Mesothelial cell of epicardium (in vitro differentiated cells): ENCODE measurements at regions not wholly inside any gene's neighbourhood (a gene's known extent, or its start where the extent isn't known, plus 50 kb on each side); places are given as distances from the start of the nearest gene placed in this dataset.

Experiments
- DNase-seq, 2 experiments: peaks; one replicate each; pipeline ENCODE4 v3.0.0; 2021; ENCODE audit warnings: low spot score in 2 of 2; ENCODE audit not compliant: unreplicated experiment in 2 of 2
- H3K27ac Mint-ChIP-seq: 2 replicates; pipeline ENCODE4 v1.8.0; 2021; ENCODE audit warnings: mixed read lengths
- H3K27me3 Mint-ChIP-seq: 2 replicates; pipeline ENCODE4 v1.8.0; 2021; ENCODE audit warnings: low read depth, mixed read lengths
- H3K36me3 Mint-ChIP-seq: 2 replicates; pipeline ENCODE4 v1.8.0; 2021; ENCODE audit warnings: mixed read lengths
- H3K4me1 Mint-ChIP-seq: 2 replicates; pipeline ENCODE4 v1.8.0; 2021; ENCODE audit warnings: mixed read lengths
- H3K4me3 Mint-ChIP-seq: 2 replicates; pipeline ENCODE4 v1.8.0; 2021; ENCODE audit warnings: mild to moderate bottlenecking, moderate library complexity, mixed read lengths
- H3K9me3 Mint-ChIP-seq: 2 replicates; pipeline ENCODE4 v1.8.0; 2021; ENCODE audit warnings: mixed read lengths
- CTCF ChIP-seq: fragments of 200-600 bp; sonication (generic); IDR thresholded peaks from one replicate; pipeline ENCODE4 v1.5.0; 2021; ENCODE audit warnings: antibody characterized with exemption; ENCODE audit not compliant: unreplicated experiment

GRCh38 chrX:40476958-40477357, 103.8 kb upstream of the ATP6AP2 start:
- no peak overlapping the region for H3K27ac Mint-ChIP-seq
- no peaks in the 10 kb centered on the region for H3K27me3 Mint-ChIP-seq
- H3K4me3 Mint-ChIP-seq: no peak overlapping the region
- TF ChIP-seq CTCF: no peak
- DNase-seq: no peak
- H3K4me1 Mint-ChIP-seq: peaks cover 25% of the 10 kb centered on the region
- peaks cover 2% of the 10 kb centered on the region for H3K36me3 Mint-ChIP-seq
- peaks cover 25% of the 10 kb centered on the region for H3K9me3 Mint-ChIP-seq

- peaks cover 2% of the 10 kb centered on the region for H3K36me3 Mint-ChIP-seq
- no peak for DNase-seq
- H3K4me3 Mint-ChIP-seq: no peak overlapping the region
- peaks cover 30% of the 10 kb centered on the region for H3K4me1 Mint-ChIP-seq
- H3K27me3 Mint-ChIP-seq: no peaks in the 10 kb centered on the region
- H3K27ac Mint-ChIP-seq: peak overlapping the region; percentile 93
- TF ChIP-seq CTCF: no peak
- peaks cover 23% of the 10 kb centered on the region for H3K9me3 Mint-ChIP-seq
These were observed 106.1 kb upstream of the ATP6AP2 start for GRCh38 chrX:40474645-40475044.

GRCh38 chrX:40474205-40474626, 106.6 kb upstream of the ATP6AP2 start:
- Mint-ChIP-seq H3K27ac (peak overlapping the region; percentile 94), H3K9me3 (peaks cover 19% of the 10 kb centered on the region), H3K4me3 (peak overlapping the region; percentile 40)

GRCh38 chrX:40473460-40474204, 107.1 kb upstream of the ATP6AP2 start:
- Mint-ChIP-seq H3K36me3 (no peaks in the 10 kb centered on the region), H3K27me3 (no peaks in the 10 kb centered on the region), H3K4me1 (peaks cover 30% of the 10 kb centered on the region), H3K27ac (peak overlapping the region; percentile 94), H3K9me3 (peaks cover 17% of the 10 kb centered on the region), H3K4me3 (no peak overlapping the region)
- no peak for DNase-seq
- TF ChIP-seq CTCF: no peak

More at GRCh38 chrX:40474205-40474626, 106.6 kb upstream of the ATP6AP2 start:
- TF ChIP-seq CTCF: no peak
- peaks cover 30% of the 10 kb centered on the region for H3K4me1 Mint-ChIP-seq
- peak in 1 of 2 experiments; percentile 42 for DNase-seq
- no peaks in the 10 kb centered on the region for H3K27me3 Mint-ChIP-seq
- no peaks in the 10 kb centered on the region for H3K36me3 Mint-ChIP-seq

- Mint-ChIP-seq H3K36me3 (no peaks in the 10 kb centered on the region), H3K4me1 (peaks cover 33% of the 10 kb centered on the region), H3K9me3 (peaks cover 17% of the 10 kb centered on the region), H3K27ac (peak overlapping the region; percentile 75), H3K4me3 (peak overlapping the region; percentile 27), H3K27me3 (no peaks in the 10 kb centered on the region)
- no peak for TF ChIP-seq CTCF
- DNase-seq: peak in 1 of 2 experiments; percentile 40
These were observed 108.7 kb upstream of the ATP6AP2 start for GRCh38 chrX:40471965-40472648.
